ENCODE measurements at regions not wholly inside any gene's neighbourhood (a gene's known extent, or its start where the extent isn't known, plus 50 kb on each side); places are given as distances from the start of the nearest gene placed in this dataset.

GRCh38 chr15:96415513-96416217 is 85.2 kb downstream of the NR2F2 start:
- no peak for DNase-seq (ENCODE audit: low read depth in 2 of 2)

DNA sequence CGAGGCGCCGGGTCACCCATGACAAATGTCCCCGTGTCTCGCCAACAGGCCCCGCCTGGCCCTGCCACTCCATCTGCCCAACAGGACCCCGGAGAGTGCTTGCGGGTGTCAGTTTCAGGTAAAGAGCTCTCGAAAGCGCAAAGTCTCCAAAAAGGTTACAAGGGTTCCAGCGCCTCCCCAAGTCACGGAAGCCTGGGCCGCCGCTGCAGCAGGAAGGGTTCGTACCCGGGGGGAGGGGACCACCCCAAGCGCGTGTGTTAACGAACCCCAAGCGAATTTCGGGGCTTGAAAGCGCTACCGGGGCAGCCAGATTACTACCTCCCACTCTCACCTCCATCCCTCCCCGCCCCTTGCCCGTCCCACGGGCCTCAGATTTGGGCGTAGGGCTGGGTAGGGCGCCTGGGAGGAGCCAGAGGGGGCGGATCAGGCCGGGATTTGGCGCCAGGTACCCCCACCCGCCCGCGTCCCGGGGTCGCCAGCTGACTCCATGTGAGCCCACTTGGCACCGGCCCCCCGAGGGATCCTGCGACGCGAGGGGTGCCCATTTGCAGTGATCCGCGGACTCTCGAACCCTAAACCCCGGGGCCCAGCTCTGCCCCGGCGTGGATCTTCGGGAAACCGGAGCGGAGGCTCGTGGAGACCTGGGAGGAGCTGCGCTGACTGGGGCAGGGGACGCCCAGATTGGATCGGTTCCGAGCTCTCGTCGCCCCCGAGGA is 85.9 kb downstream of the NR2F2 start:
- no peak for DNase-seq (ENCODE audit: low read depth in 2 of 2)

DNA sequence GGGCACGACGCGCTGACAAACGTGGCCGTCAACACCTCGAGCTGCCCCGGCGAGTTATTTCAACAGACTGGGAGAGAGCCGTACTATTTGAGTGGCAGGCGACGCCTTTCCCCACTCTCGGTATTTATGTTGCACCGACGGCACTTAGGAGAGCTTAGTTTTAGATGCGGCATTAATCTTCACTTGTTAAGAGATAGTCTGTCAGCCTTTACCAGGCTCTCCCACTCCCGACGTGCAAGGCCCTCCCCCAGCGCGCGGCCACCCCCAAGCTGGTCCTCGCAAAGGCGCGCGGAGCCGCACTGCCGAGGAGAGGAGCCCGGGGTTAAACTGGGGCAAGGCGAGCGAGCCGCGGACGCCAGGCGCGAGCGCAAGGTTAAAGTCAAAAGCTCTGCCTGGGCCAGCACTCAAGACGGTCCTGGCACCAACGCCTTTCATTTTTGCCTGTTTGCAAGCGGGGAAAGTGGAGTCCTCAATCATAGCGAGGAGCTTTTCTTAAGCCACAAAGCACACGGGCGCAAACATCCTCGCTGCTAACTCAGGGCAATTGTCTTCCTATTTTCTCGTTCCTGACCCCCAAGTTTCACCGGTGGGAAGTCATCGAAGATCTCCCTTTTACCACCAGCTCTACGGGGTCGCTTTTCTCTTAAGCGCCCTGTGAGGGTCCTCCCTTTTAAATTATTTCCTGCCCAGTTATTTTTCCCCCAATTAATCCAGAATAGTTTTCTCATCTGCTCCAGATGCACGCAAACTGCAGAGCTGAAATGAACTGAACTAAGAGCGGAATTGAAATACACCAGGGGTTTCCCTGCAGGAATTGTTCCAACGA is 86.6 kb downstream of the NR2F2 start:
- no peak for DNase-seq (ENCODE audit: low read depth in 2 of 2)

DNA sequence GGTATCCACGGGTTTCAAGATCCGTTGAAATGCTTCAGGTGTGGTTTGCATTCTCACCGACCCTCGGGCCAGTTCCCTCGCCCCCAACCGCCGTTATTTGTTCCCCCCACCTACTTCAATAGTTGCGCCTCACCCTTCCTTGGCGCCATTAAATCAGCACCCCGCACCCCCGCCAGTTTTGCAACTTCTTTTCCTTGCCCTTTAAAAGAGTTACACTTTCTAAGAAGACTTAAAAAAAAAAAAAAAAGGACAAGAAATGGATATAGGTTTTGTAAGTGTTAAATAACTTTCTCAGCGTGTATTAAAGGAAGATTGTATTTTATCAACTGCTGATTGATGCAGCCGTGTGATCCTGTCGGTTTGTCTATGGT is 87.2 kb downstream of the NR2F2 start:
- DNase-seq (ENCODE audit: low read depth in 2 of 2) = no peak

DNA sequence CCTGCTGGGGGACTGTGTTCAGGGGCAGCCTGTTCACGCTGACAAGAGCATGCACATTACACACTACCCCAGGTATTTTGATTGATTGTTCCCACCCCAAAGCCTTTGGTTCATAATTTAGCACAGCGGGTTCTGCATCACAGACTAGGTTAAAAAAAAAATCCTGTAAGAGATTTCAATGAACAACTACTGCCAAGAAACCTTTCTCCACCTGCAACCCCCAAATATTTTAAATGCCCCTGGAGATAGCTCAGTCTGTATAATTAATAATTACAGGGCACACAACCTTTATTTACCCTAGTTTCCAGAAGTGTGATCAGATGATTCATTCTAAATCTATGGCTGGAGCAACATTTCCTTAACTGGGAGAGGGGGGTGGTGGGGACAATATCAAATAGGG is 87.6 kb downstream of the NR2F2 start:
- DNase-seq (ENCODE audit: low read depth in 2 of 2) = no peak

- DNase-seq (ENCODE audit: low read depth in 2 of 2) = no peak
Measured at GRCh38 chr15:96421178-96421601, 90.7 kb downstream of the NR2F2 start.

GRCh38 chr15:96422125-96422524 is 91.6 kb downstream of the NR2F2 start:
- DNase-seq (ENCODE audit: low read depth in 2 of 2) = no peak

DNA sequence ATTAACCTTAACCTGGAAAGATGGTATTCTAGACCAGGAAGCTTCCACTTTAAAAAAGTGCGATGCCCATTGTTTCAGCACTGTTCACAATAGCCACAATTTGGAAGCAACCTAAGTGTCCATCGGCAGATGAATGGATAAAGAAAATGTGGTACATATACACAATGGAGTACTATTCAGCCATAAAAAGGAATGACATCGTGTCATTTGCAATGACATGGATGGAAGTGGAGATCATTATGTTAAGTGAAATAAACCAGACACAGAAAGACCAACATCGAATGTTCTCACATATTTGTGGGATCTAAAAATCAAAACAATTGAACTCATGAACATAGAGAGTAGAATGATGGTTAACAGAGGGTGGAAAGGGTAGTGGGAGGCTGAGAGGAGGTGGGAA is 94.2 kb downstream of the NR2F2 start:
- DNase-seq (ENCODE audit: low read depth in 2 of 2) = no peak

GRCh38 chr15:96428742-96429141 is 98.2 kb downstream of the NR2F2 start:
- no peak for DNase-seq (ENCODE audit: low read depth in 2 of 2)

- DNase-seq (ENCODE audit: low read depth in 2 of 2) = no peak
Measured at GRCh38 chr15:96431786-96432185, 101.3 kb downstream of the NR2F2 start.

GRCh38 chr15:96435022-96435421 is 104.5 kb downstream of the NR2F2 start:
- DNase-seq (ENCODE audit: low read depth in 2 of 2) = no peak

DNA sequence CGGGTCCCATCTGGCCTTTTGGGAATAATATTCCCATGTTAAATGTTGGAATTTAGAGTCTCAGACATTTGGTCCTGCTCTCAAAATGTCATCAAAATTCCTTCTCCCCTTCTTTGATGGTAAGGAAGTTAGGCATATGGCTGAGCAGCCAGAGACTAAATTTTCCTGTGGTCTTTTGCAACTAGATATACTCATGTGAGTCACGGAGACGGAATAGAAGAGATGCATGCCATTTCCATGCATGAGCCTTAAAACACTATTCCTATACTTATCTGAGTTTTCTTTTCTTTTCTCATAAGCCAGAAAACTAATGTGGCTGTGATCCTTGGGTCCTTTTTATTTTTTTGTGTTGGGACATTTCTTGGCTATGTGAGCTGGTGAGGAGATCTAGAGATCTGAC is 105.3 kb downstream of the NR2F2 start:
- DNase-seq (ENCODE audit: low read depth in 2 of 2) = no peak

GRCh38 chr15:96440978-96441377 is 110.5 kb downstream of the NR2F2 start:
- no peak for DNase-seq (ENCODE audit: low read depth in 2 of 2)

DNA sequence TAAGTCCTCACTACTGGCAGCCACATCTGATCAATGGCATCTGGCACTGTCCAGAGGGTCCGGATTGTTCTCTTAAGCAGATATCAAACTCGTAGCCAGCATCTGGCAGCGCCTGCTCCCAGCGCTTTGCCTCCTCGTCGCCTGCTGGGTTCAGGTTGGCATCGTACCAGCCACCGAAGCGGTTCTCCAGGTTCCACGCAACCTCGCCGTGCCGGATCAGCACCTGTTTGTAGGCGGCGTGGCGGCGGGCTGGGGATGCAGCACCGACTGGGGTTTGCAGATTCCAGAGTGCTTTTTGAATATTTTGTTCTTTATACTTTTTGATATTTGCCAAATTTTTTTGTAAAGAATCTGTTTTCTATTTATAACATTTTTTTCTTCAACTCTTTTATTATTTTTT is 111.6 kb downstream of the NR2F2 start:
- DNase-seq (ENCODE audit: low read depth in 2 of 2) = no peak

DNA sequence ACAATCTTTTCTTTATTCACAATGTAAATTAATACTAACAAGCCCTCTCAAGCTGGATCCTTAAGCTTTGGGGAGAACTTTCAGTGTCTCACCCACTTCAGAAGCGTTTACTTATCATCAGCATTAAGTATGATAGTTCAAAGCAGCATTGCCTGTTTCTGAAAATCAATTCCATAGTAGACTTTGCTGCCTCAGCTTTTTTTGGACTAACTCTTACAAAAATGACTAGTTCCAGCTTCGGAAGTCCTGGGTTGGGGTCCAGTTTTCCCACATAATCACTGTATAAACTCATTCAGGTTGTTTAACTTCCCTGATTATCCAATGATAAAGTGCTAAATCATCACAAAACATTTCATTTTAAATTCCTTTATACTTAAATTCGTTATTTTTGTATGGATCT is 114.4 kb downstream of the NR2F2 start:
- no peak for DNase-seq (ENCODE audit: low read depth in 2 of 2)

GRCh38 chr15:96448923-96449322 is 118.4 kb downstream of the NR2F2 start:
- DNase-seq (ENCODE audit: low read depth in 2 of 2) = no peak

- DNase-seq (ENCODE audit: low read depth in 2 of 2) = no peak
Measured at GRCh38 chr15:96457841-96458240, 127.3 kb downstream of the NR2F2 start.

- DNase-seq (ENCODE audit: low read depth in 2 of 2) = no peak
Measured at GRCh38 chr15:96460106-96460505, 129.6 kb downstream of the NR2F2 start.

DNA sequence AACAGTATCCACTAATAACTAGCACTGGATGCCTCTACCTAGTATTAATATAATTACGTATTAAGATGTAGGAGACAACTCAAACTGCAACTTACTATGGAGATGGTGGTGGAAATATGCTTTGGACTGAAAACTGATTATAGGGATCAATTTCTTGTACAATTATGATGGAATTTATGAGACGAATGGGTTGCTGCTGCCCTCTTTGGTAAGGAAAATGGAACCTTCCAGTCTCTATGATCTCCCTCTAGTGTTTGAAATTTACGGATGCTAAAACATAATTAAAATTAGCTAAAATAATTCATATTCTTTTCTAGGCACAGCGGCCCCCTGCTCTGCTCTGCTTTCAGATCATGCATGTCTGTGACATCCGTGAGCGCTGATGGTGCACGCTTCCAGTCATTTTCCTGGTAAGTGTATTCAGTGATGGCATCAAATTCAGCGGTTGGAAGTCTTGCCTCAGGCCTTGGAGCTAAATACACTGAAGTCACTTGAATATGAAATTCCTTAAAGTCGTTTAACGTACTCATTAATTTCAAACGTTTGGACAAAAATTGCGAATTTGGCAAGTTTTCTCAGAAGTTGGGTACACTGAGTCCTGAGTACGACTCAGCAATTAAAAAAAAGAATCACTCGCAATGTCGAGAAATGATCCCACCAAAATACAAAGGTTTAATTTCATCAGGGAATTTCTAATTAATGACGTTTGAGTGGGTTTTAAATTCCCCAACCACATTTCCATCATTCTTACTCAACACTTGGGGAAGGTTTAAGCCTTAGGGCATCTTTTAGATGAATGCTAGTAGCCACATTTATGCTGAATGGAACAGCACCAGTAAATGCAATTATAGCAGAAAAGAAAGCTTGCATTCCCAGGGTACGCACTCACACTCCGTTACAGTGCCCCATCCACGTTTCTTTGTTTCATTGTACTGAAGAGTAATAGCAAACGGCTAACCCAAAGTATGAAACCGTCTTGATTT is 132.6 kb downstream of the NR2F2 start:
- no peak for DNase-seq (ENCODE audit: low read depth in 2 of 2)

- no peak for DNase-seq (ENCODE audit: low read depth in 2 of 2)
Measured at GRCh38 chr15:96466389-96466947, 136.0 kb downstream of the NR2F2 start.

DNA sequence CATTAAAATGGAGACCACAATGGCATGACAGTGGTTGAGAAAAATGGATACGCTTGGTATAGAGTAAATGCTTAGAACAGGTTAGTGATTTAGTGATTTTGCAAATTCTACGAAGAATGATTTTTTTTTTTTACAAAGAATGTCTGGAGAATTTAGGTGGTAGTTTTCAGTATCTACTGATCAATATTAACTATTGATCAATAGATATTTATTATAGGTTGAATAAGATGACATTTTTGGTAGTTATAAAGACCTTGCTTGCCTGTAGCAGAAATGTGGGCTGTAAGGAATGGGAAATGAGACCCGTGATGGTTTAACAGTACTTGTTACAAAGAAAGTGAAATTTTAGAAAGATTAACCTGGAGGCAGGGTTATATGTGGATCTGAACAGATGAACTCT is 137.5 kb downstream of the NR2F2 start:
- no peak for DNase-seq (ENCODE audit: low read depth in 2 of 2)
